Adrenal gland (tissue), 9 donors: ENCODE measurements at regions not wholly inside any gene's neighbourhood (a gene's known extent, or its start where the extent isn't known, plus 50 kb on each side); places are given as distances from the start of the nearest gene placed in this dataset.

Experiments used
- DNase-seq, 7 donors: peaks; one replicate each; pipeline ENCODE4 v3.0.0-alpha.2; 2019 to 2020
- H3K27ac ChIP-seq, 5 donors: fragments of 200-600 bp; sonication (generic) in 4 of 5; 1 replicate in 3 of 5; 2 replicates in 2 of 5; pipeline versions ENCODE4 v1.5.1 to v1.8.0; 2016 to 2020; ENCODE audit warnings: mild to moderate bottlenecking in 1 of 5
- H3K27me3 ChIP-seq: fragments of 200-600 bp; 2 replicates; pipeline ENCODE4 v1.8.0; 2021
- H3K36me3 ChIP-seq, 2 donors: fragments of 200-600 bp; replicated peaks in 1 of 2; 1 replicate in 1 of 2; 2 replicates in 1 of 2; pipeline versions ENCODE4 v1.5.1 to v1.8.0; 2018 to 2022
- H3K4me1 ChIP-seq, 2 donors: fragments of 200-600 bp; replicated peaks in 1 of 2; 1 replicate in 1 of 2; 2 replicates in 1 of 2; pipeline versions ENCODE4 v1.5.1 to v1.8.0; 2018 to 2021
- H3K4me3 ChIP-seq, 4 donors: fragments of 200-600 bp; sonication (generic) in 3 of 4; one replicate each; pipeline ENCODE4 v1.5.1; 2016 to 2018
- H3K9me3 ChIP-seq, 3 donors: fragments of 200-600 bp; sonication (generic) in 1 of 3; replicated peaks in 1 of 3; 1 replicate in 2 of 3; 2 replicates in 1 of 3; pipeline versions ENCODE4 v1.5.1 to v1.8.0; 2016 to 2021
- CTCF ChIP-seq, 6 experiments: fragments of 450-650 bp in 4 of 6; fragments of 200-600 bp in 2 of 6; sonication (generic) in 1 of 6; IDR thresholded peaks; 1 replicate in 5 of 6; 2 replicates in 1 of 6; pipeline versions ENCODE4 v1.5.1 to v1.8.0; 2016 to 2021; ENCODE audit warnings: antibody characterized with exemption in 6 of 6, mild to moderate bottlenecking in 2 of 6, moderate library complexity in 1 of 6
- POLR2A ChIP-seq, 2 donors: fragments of 450-650 bp; IDR thresholded peaks; one replicate each; pipeline ENCODE4 v1.6.1; 2017; ENCODE audit warnings: antibody characterized with exemption in 2 of 2, mild to moderate bottlenecking in 2 of 2, moderate library complexity in 1 of 2
- WGBS, 4 donors: extraction: QIAGEN DNeasy Blood & Tissue Kit in 2 of 4; methylation state at CpG; one replicate each; pipeline versions ENCODE4 v1.1.5 to v1.1.7; 2013 to 2017; 5-methylcytosine and 5-hydroxymethylcytosine counted together
- intact Hi-C, 2 donors: fragments of 100-400 bp; cut with DNase I; formaldehyde crosslinking; loops; one replicate each; pipeline versions ENCODE4 v1.14.1 to v1.15.0; 2022 to 2023
- donor health status: healthy with polysubstance abuse.
- donor health status: Bipolar disorder and iron deficiency.
- donor health status: DM: yes; HTN: yes; CAD: no.
- donor health status: DM: no; HTN: no; CAD: no.
- donor health status: DM: no; HTN: no; CAD: no.

- DNase-seq, result peak in 5 of 7 donors; percentile 36 to 79 (median 60)
- Histone ChIP-seq H3K27ac (peak overlapping the region; percentile 81 to 97 (median 96)), H3K4me1 (peaks cover 15 to 34% of the 10 kb centered on the region in 2 donors), H3K36me3 (no peaks in the 10 kb centered on the region), H3K9me3 (no peaks in the 10 kb centered on the region), H3K4me3 (peak overlapping the region; percentile 19 to 80 (median 52)), H3K27me3 (no peaks in the 10 kb centered on the region)
- TF ChIP-seq POLR2A (IDR thresholded peaks at IDR 0.05), result peak in 1 of 2 donors; percentile 10
- no peak for TF ChIP-seq CTCF (IDR thresholded peaks at IDR 0.05)
- intact Hi-C loops, result no loop called here
- WGBS, 4 donors, result 1 to 2% (median 2%) methylated on average over 26 of the region's 26 CpGs
Observed at GRCh38 chr6:26197933-26198721, 110.9 kb downstream of the HFE start.

DNA sequence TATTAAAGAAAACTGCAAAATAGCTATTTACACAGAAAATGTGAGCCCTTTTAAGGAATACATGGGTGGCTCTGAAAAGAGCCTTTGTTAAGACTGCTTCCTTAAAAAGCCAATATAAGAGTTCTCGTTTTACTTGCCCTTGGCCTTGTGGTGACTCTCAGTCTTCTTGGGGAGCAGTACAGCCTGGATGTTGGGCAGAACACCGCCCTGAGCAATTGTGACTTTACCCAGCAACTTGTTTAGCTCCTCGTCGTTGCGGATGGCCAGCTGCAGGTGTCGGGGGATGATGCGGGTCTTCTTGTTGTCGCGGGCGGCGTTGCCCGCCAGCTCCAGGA, 111.5 kb downstream of the HFE start:
- intact Hi-C loops, result no loop called here
- peak overlapping the region; percentile 19 to 80 (median 52) for H3K4me3 ChIP-seq
- 0% methylated on average over 2 to 12 of the region's 12 CpGs for WGBS, 4 donors
- no peaks in the 10 kb centered on the region for H3K36me3 ChIP-seq
- TF ChIP-seq POLR2A (IDR thresholded peaks at IDR 0.05), result no peak
- TF ChIP-seq CTCF (IDR thresholded peaks at IDR 0.05), result no peak
- H3K9me3 ChIP-seq, result no peaks in the 10 kb centered on the region
- H3K27ac ChIP-seq, result peak overlapping the region; percentile 81 to 97 (median 96)
- H3K27me3 ChIP-seq, result no peaks in the 10 kb centered on the region
- DNase-seq, result peak in 1 of 7 donors; percentile 78
- H3K4me1 ChIP-seq, result peaks cover 15 to 34% of the 10 kb centered on the region in 2 donors

DNA sequence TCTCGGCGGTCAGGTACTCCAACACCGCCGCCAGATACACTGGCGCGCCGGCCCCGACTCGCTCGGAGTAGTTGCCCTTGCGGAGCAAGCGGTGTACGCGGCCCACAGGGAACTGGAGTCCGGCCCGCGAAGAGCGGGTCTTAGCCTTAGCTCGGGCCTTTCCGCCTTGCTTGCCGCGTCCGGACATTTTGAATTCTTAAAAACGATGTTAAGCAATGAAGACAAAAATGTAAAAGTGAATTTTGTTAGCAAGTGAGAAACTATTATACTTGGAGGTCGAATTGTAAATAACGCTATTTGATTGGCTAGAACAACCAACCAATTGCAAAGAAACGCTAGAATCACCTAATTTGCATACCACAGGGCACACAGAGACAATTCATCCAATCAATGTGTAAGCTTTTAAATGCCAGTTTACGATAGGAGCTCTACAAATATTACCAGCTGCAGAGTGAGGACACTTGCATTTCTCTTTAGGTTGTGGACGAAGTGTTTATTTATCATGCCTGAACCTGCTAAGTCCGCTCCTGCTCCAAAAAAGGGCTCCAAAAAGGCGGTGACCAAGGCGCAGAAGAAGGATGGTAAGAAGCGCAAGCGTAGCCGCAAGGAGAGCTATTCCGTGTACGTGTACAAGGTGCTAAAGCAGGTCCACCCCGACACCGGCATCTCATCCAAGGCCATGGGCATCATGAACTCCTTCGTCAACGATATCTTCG, 112.0 kb downstream of the HFE start:
- H3K27ac ChIP-seq, result peak overlapping the region; percentile 81 to 97 (median 96)
- DNase-seq, result peak; percentile 67 to 89 (median 80)
- peak overlapping the region; percentile 19 to 80 (median 52) for H3K4me3 ChIP-seq
- H3K4me1 ChIP-seq, result peaks cover 15 to 32% of the 10 kb centered on the region in 2 donors
- peak in 1 of 6 experiments; percentile 19 for TF ChIP-seq CTCF (IDR thresholded peaks at IDR 0.05)
- peak; percentile 95 to 98 for TF ChIP-seq POLR2A (IDR thresholded peaks at IDR 0.05)
- no peaks in the 10 kb centered on the region for H3K9me3 ChIP-seq
- H3K27me3 ChIP-seq, result no peaks in the 10 kb centered on the region
- intact Hi-C loops, result no loop called here
- 0 to 1% (median 1%) methylated on average over 35 to 42 of the region's 42 CpGs for WGBS, 4 donors
- no peaks in the 10 kb centered on the region for H3K36me3 ChIP-seq
